GM21367 (cell line): ENCODE measurements at regions not wholly inside any gene's neighbourhood (a gene's known extent, or its start where the extent isn't known, plus 50 kb on each side); places are given as distances from the start of the nearest gene placed in this dataset.

Experiments
- ATAC-seq: cut with Tn5 transposase; IDR thresholded peaks from one replicate; pipeline ENCODE4 v1.9.1; 2021; ENCODE audit not compliant: unreplicated experiment

DNA sequence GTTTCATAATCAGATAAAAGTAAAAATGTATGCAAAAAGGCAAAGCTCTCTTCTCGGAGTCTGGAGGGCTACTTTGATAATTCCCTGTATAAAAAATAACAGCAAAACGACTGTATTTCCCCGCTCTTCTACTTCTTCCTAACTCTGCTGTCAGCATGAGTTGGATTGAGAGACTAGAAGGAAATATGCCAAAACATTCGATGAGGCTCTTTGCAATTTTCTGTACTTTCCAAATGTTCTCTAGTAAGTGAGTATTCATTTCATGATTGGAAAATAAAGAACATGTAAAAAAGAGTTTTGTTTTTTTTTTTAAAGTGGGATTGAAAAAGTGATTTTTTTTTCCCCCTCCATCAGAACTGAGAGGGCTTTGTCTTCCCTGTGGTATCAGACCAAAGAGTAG, 677.5 kb downstream of the ACTL7B start:
- ATAC-seq: no peak

DNA sequence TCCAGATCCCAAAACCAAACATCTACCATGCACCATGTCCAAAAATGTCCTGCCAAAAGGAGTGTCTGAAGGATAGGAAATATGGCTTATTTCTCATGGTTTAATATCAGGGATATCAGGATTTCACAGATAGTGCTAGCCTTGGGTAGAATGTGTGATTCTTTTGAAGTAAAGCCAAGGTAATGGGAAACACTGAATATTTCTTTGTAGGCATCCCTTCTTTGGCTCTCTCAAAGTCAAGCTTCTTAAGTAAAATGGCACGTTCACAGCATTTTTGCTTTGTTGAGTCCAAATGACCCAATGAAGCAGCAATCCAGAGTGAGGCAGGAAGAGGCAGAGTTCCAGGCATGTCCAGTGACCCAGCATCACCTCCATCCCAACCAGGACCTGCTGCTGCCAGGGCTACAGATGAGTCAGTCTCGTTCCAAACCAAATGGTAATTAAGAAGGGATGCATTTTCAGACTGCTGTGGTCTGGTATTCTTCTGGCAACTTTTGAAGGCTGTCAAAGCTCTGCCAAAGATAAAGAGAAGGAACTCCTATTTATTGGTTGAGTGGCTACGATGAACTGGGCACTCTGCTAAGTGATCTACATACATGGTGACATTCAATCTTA, 678.8 kb upstream of the KLF4 start:
- ATAC-seq: no peak

DNA sequence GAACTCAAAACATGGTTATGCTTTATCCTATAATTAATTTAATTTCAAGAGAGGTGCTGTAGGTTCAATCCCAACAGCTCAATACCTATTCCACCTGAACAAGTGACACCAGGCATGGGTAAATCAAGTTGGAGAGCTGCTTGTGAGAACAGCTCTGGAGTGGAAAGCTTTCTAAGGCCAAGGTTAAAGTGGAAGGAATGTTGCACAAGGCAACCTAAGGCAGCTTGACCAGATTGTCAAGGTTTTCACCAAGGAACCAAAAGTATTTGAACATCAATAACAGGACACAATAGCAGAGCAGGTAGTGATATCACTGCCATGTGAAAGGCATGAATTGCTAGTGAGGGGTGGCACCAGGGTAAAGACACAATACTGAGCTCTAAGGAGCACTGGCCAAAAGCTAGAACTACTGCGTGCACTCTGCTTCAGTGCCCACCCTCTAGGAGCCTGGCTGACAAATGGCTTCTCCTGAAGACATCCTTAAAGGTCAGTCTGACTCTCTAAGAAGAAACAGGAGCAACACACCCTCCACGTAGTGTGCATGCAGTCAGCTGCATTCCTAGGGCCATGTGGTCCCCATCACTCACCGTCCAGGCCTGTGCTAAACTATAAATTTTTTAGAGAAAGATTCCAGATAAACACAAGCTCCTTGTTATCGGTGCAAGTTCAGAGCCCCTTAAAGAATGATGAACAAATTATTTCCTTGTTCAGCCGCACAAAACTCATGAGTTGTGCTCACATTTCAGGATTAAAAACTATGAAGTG, 677.7 kb upstream of the KLF4 start:
- ATAC-seq: no peak

DNA sequence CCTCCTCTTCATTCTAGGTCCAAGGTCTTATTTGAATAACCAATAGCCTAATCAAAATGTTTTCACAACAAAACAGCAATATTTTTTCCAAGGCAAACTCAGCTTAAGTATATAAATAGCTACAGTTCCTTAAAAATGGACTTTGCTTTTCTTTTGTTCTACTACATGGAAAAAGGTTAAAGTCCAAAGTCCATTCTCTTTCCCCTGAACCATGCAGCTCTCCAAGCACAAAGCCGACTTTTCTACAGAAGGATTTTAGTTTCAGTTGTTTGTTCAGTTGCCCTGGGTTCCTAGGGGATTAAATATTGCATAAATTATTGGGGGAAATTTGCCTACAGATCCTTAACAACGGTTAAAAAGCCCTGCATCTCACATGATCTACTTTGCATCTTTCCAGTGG, 677.0 kb upstream of the KLF4 start:
- no peak for ATAC-seq

DNA sequence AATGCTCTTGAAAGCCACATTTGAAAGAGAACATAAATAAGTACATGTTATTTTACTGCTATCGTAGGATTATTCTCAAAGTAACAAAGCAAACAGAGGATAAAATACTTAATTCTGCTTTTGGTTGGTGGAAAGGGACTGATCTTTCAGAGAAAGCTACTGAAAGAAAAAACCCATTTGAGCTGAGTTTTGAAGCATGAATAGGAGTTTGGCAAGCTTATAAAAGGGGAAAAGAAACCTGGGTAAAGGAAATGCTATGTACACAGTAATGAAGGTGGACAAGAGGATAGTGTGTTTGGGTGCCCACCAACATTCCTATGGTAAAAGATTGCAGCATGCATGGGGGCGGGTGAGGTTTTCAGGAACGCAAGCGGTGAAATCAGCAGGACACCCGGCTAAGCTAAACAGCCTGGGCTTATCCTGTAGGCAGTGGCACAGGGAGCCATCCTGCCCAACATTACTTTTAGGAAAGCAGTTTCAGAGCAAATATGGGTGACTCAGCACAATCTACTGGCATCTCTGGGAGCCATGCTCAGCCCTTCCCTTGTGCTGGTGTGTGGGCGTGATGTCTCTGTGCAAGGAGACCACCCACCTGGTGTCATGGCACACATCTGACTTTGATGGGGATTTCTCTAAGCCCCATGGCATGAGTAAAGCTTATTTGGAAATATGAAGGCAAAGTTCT, 673.9 kb upstream of the KLF4 start:
- no peak for ATAC-seq

DNA sequence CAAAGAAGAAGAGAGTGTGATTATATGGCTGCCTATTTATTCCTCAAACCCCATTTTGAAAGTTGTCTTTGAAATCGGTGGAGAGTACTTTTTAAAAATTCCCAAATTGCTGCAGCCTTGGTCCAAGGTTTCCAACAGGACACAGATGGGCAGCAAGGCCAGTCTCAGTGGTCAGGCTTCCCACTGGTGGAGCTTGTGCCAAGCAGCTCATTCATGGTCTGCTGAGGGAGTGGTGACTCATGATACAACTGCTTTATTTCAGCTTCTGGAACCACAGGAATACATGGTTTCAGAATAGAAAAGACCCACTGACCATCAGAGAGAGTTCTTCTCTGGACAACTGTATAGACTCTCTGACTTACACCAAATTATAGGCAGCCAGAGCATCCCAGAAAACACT, 673.1 kb upstream of the KLF4 start:
- ATAC-seq: no peak

DNA sequence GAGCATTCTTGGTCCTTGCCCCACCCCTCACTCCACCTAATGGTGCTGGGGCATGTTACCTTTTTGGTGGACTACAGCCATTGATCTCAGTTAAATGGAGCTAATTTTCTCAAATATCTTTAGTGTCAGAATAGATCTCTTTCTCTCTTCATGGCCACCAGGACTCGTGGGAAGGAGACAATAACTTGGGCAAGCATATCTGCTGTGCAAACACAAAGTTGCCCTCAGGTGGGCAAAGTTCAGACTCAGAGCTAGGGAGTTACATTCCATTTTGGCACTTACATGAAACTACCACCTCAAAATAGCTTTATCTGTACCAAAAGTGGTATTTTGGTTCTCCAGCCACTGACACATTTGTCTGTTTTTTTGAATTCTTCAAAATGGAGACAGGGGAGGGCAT, 671.9 kb upstream of the KLF4 start:
- no peak for ATAC-seq

DNA sequence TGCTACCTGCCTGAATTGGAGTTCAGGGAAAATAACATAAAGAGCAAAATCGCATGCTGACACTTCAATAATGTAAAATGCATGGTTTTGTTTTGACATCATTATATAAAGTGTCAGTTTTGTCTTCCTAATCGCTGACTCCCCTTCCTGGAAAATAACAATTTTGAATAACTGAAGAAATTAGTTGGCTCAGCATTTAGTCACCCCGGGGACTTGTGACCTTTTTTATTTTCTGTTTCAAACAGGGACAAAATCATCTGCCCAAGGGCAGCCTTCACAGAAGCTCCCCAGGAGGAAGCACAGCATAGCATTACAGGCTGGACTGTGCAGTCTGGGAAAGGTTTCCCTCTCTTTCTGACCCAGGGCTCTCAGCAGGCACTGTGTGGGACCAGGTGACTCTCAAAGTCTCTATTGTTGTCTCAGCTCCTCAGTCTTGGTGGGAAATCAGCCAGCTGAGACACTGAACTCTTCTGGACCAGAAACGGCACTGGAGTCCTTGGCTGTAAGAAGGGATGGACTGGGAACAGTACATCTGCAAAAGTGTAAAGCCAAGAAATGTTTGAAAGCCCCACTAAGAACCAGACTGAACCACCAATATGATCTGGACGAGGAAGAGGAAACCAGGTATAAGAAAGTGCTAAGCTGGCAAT, 671.3 kb upstream of the KLF4 start:
- no peak for ATAC-seq

DNA sequence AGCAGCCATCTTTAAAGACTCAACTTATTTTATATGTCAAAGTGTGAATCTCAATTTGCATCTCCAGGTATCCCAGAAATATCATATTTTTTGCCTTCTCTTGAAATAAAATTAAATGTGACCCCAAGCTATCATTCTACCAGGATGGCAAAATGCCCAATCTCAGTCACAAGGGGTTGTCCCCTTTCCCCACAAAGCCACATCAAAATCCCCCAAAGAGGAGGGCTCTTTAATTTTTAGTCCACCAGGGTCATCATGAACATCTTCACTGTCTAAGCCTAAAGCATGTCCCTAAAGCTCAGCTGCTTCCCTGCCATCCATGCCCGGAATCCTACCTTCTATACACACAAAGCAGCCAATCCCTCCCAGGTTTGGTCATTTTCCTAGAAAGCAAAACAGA, 670.5 kb upstream of the KLF4 start:
- ATAC-seq: no peak

DNA sequence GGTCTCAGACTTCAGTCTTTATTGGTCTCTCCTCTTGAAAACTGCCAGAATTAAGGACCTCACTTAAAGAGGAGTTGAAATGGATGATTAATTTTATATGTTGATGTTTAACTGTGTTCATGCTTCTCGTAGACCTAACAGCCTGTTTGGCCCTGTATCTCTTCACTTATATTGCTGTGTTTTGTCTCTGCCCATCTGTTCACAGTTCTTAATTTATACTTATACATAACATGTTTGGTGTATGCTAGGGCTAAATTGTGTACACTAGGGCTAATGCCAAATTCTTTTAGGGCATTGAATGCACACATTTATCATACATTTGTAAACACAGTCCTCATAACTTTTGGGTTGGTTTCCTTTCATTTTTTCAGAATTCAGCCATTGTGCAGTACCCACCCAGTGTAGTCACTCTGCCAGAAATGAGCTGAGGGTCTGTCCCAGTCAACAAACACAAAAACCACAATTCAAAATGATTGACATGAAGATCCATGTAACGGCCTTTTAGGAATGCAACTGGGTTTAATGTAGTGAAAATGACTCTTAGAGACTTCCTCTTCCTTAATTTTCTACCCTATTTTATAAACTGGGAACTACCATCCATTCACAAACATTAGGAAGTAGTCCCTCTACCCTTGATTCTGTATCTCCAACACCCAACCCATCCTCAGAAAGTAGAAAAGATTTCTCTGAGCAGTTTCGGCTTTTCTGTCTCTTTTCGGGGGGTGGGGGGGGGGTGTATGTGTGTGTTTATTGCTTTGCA, 668.8 kb upstream of the KLF4 start:
- no peak for ATAC-seq

DNA sequence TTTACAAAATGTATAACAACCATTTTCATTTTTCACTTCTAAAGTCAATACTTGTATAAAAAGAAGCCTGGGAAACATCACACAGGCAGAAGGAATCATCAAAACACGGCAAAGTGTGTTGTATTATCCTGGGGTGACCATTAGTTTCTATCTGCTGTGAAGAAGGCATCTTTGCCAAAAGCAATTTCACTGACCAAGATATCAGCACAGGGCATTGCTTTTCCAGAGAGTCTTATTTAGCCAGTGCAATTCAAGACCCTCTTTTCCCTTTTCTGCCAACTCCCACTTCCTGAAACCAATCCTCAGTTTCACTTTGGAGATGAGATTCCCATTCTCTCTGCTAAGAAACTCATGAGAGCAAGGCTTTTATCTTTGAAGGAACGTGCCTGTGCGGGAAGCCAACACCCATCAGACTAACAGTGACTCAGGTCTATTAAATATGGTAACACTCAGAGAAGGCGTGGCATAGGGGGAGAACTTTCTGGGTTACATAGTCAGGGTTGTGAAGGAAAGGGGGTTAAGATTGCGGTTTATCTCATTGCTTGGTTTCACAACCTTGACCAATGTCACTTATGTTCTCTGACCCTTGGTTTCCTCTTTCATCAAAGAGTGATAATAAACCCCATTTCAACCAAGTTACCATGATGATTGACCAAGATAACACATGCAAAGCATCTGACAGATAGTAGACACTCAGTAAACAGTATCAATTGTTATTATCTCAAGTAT, 666.9 kb upstream of the KLF4 start:
- no peak for ATAC-seq

DNA sequence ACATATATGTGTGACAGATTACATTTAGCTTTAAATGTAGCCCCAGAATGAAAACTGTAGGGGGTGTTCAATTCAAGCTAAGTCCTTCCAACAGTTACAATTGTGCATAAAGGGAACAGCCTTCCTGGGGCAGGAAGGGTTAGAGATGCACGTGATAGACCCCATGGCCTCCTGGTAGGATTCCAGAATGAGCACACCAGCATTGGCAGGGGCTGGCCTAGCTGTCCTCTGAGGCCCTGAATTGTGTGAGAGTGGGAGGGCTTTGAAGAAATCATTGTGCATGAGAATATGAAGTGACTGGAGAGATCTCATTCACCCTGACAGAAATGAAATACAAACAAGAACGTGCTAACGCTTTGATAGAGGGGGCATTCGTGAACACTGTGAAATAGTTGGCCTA, 663.8 kb upstream of the KLF4 start:
- no peak for ATAC-seq

DNA sequence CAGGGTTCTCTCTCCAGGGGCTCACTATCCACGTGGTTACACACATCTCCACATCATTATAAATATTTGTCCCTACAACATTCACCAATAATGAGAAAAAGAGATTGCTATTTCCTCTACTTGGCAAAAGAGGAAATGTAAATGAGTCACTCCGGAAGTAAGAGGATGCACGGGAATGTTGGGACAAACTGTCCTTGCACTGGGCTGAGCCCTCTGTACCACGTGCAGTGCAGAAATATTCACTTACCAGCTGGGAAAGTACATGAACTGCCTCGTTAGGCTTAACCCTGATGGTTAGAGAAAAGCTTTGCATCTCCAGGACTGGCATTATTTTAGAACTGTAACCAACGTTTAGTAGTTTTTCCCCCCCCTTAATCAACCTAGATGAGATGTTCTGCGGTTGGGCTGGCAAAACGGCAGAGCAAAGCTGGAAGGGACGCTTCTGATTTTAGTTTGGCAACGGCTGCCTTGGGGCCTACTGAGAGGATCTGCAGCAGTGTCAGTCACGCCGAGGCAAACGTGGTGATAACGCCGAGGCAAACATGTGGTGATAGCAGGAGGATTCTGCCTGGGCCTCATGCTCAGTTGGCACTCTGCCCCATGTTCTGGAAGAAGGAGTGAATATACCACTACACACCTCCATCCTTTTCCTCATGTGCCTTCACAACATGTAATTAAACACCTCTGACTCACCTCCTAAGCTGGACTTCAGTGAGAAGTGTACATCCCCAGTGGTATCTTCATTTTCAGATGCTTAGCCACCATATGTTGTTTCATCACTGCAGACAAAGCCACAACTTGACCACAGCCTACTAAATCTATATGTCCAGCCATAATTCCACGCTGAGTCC, 661.4 kb upstream of the KLF4 start:
- ATAC-seq: no peak

DNA sequence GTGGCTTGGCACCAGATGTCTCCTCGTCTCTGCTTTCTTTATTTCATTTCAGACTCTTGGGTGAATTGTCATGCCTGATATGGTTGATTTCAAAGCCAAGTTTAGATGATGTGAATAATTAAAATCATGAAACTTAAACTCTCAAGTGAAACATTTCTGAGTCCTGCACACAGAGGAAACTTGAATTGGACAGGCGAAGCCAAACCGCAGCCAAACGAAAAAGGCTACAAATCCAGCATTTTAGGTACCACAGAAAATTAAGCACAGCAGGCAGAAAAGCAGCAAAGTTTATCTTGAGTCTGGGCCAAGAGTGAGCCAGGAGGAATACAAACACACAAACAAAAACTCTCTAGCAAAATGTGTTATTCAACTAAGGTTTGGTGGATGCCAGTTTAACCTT, 659.8 kb upstream of the KLF4 start:
- no peak for ATAC-seq

DNA sequence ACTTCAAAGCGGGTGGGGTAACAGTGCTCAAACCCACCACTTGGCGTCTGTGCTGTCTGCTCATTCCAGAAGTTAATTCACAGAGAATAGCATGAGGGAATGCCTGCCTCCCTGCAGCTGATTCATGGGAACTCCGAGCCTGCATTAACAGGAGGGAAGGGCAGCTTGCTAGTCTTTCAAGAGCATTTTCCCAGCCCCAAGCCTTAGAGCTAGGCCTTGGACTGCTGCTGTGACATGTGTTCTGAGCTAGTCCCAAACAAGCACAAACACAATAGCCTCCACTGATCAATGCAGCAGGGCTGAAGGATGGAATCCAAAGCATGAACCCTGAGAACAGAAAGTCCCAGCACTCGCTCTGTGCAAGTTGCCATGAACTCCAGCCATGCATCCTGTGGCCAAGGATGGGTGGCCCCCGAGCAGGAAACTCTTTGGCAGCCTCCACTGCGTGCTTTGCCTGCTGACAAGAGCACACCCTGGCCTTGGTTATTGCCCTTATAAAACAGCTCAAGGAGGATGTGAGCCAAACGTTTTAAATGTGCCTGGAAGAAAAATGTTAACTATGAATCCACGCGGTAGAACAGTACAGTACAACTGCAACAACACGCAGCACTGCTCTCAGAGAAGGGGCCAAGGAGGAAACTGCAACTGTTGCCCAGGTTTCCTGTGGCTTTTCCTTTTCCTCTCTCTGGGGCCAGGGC, 653.1 kb upstream of the KLF4 start:
- no peak for ATAC-seq

DNA sequence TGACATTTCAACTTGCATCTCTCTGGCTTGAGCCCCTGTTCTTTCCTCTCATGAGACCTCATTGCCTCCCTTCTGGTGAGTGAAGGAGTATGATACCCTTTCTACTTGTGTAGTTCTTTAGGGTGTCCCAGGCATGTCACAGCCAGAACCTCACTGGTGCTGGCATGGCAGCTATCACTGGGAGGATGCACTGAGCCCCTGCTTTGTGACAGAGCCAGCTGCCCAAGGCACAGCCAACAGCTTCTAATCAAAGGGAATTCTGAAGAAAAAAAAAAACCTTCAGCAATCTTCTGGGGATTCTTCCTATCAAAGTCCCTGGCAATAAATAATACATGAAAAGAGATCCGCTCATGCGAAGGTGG, 652.6 kb upstream of the KLF4 start:
- ATAC-seq: no peak

DNA sequence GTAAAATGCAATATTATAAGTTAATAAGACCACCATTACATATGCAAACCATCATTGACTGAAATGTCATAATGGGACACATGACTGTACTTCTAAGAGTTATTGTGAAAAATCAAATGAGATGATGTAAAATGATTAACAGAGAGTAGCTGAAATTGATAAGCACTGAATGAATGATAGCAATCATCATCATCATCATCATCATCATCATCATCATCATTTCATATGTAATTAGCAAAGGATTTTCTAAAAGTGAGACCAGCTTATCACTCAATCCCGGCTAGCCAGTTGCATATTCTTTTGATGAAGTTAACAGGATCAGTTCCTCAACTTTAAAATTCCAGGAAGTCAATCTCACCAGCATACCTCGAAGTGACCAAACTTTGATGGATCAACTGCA, 650.3 kb upstream of the KLF4 start:
- no peak for ATAC-seq

DNA sequence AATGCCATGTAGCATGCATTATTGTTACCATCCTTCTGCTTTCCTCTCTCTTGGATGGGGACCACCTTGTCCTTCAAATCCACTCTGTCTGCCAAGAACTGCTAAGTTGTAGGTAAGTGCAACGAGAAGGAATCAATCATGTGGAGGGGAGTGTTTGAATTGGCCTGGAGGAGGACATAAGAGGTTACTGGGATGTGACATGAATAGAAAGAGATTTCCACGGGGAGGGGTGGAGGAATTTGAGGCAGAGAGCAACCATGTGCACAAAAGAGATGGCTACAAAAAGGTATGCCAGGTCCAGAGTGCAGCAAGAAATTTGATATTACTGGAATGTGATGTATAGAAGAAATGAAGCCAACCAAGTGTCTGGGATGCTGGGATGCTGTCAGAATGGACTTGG, 648.9 kb upstream of the KLF4 start:
- no peak for ATAC-seq

DNA sequence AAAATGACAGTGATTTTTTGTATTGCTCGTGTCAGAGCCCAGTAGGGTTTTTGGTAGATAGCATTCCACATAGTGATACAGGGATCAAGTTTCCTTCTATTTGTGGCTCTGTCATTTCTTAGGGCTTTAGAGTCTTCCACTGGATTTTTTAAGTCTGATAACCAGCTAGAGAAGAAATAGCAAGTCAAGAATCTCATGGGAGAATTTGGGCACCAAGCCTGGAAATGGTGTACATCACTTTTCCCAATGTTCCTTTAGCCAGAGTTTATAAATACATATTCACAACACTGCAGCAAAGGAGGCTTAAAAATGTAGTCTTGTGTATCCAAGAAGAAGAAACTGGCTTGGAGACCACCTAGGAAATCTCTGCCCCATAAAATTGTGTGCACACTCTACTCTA, 647.1 kb upstream of the KLF4 start:
- ATAC-seq: no peak
